ENCODE measurements at regions not wholly inside any gene's neighbourhood (a gene's known extent, or its start where the extent isn't known, plus 50 kb on each side); places are given as distances from the start of the nearest gene placed in this dataset.

GRCh38 chr7:42534441-42534840, 297.4 kb upstream of the GLI3 start:
- Histone ChIP-seq H2AFZ (ENCODE audit: low read depth, low read length) (no peak overlapping the region), H3K27ac (ENCODE audit: low read length) (no peak overlapping the region), H3K4me2 (ENCODE audit: low read length) (no peak overlapping the region), H3K79me2 (replicated peaks; ENCODE audit: insufficient read depth, low read length) (no peaks in the 10 kb centered on the region), H3K4me3 (ENCODE audit: low read length) (no peak overlapping the region), H3K36me3 (ENCODE audit: insufficient read depth, low read length) (no peaks in the 10 kb centered on the region), H3K9ac (ENCODE audit: low read length) (no peak overlapping the region), H3F3A (ENCODE audit: insufficient read depth, low read length, poor library complexity, severe bottlenecking) (no peaks in the 10 kb centered on the region), H3K27me3 (ENCODE audit: insufficient read depth, low read depth, low read length) (no peaks in the 10 kb centered on the region), H4K20me1 (ENCODE audit: insufficient read depth) (no peaks in the 10 kb centered on the region), H3K9me2 (ENCODE audit: insufficient read depth, low read length) (no peaks in the 10 kb centered on the region), H3K9me3 (ENCODE audit: low read length) (no peaks in the 10 kb centered on the region)
- TF ChIP-seq CTCF (IDR thresholded peaks at IDR 0.05; ENCODE audit: poor library complexity, severe bottlenecking) (no peak), MXI1 (conservative IDR thresholded peaks at IDR 0.05; ENCODE audit: poor library complexity, severe bottlenecking) (no peak), EP300 (conservative IDR thresholded peaks at IDR 0.05; ENCODE audit: poor library complexity, severe bottlenecking) (no peak), RAD21 (conservative IDR thresholded peaks at IDR 0.05) (no peak), TAF1 (IDR thresholded peaks at IDR 0.05; ENCODE audit: low read depth) (no peak), EZH2 (IDR thresholded peaks at IDR 0.05; ENCODE audit: borderline replicate concordance, insufficient read depth, low read length, poor library complexity, severe bottlenecking) (no peak), REST (IDR thresholded peaks at IDR 0.05; ENCODE audit: borderline replicate concordance) (no peak), POLR2AphosphoS5 (IDR thresholded peaks at IDR 0.05) (no peak), SMC3 (conservative IDR thresholded peaks at IDR 0.05; ENCODE audit: poor library complexity) (no peak)

GRCh38 chr7:42527004-42527403, 290.0 kb upstream of the GLI3 start:
- Histone ChIP-seq H3K36me3 (ENCODE audit: insufficient read depth, low read length) (no peaks in the 10 kb centered on the region), H2AFZ (ENCODE audit: low read depth, low read length) (no peak overlapping the region), H3K9me2 (ENCODE audit: insufficient read depth, low read length) (no peaks in the 10 kb centered on the region), H3K4me3 (ENCODE audit: low read length) (no peak overlapping the region), H3K9ac (ENCODE audit: low read length) (no peak overlapping the region), H3F3A (ENCODE audit: insufficient read depth, low read length, poor library complexity, severe bottlenecking) (no peaks in the 10 kb centered on the region), H4K20me1 (ENCODE audit: insufficient read depth) (no peaks in the 10 kb centered on the region), H3K4me2 (ENCODE audit: low read length) (no peak overlapping the region), H3K79me2 (replicated peaks; ENCODE audit: insufficient read depth, low read length) (no peaks in the 10 kb centered on the region), H3K9me3 (ENCODE audit: low read length) (peaks cover 5% of the 10 kb centered on the region), H3K27ac (ENCODE audit: low read length) (no peak overlapping the region), H3K27me3 (ENCODE audit: insufficient read depth, low read depth, low read length) (no peaks in the 10 kb centered on the region)
- no peak for TF ChIP-seq SMC3 (conservative IDR thresholded peaks at IDR 0.05; ENCODE audit: poor library complexity)
- no peak for TF ChIP-seq RAD21 (conservative IDR thresholded peaks at IDR 0.05)
- TF ChIP-seq MXI1 (conservative IDR thresholded peaks at IDR 0.05; ENCODE audit: poor library complexity, severe bottlenecking), result no peak

Measured in neural cell (in vitro differentiated cells).